ENCODE measurements at regions not wholly inside any gene's neighbourhood (a gene's known extent, or its start where the extent isn't known, plus 50 kb on each side); places are given as distances from the start of the nearest gene placed in this dataset.

DNA sequence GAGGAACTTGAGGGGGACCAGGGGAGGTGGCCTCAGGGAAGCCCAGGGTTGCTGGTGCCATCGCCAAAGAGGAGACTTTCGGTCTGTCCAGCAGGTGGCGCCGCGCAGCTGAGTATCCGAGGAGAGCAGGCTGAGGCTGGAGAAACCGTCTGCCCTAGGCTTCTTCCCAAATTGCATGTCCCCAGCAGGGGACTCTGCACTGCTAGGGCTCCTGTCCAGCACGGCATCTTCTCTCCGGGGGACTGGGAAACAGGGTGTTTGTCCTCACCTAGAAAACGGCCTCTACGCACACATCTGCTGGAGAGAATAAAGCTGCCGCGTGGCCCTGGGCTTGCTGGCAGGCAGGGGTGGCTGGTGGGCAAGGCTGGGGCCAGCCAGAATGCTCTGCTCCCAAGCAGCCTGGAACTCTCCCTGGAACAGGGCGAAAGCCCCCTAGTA is 161.9 kb downstream of the SH2D4B start:
- H3K36me3 ChIP-seq (ENCODE audit: control insufficient read depth, insufficient read depth, low read length), result no peaks in the 10 kb centered on the region
- WGBS, 2 experiments (ENCODE audit: extremely low coverage in 2 of 2, insufficient read length in 1 of 2), result 7% methylated on average over 2 of the region's 14 CpGs; no CpG with 5 or more reads in 1 of the 2 experiments
- no peak overlapping the region for H3K4me2 ChIP-seq (ENCODE audit: low read depth, low read length)
- no peaks in the 10 kb centered on the region for H3K4me1 ChIP-seq (ENCODE audit: control insufficient read depth, insufficient read depth, low read length)
- no peak overlapping the region for H2BK20ac ChIP-seq (ENCODE audit: low read depth, low read length)
- dilution Hi-C loops (cut with HindIII; ENCODE audit: low sequenced_read_pairs, unreplicated experiment), result no loop called here
- no peak overlapping the region for H2BK15ac ChIP-seq (ENCODE audit: low read depth, low read length)
- no peaks in the 10 kb centered on the region for H3K9me3 ChIP-seq (ENCODE audit: control insufficient read depth, insufficient read depth, low read length)
- H3K4me3 ChIP-seq (ENCODE audit: insufficient read depth, low read depth, low read length), result no peak overlapping the region
- H4K20me1 ChIP-seq (ENCODE audit: insufficient read depth, low read length), result no peaks in the 10 kb centered on the region
- no peak overlapping the region for H4K8ac ChIP-seq (ENCODE audit: low read depth in 2 of 2, low read length in 2 of 2)
- no peak overlapping the region for H2BK5ac ChIP-seq (ENCODE audit: low read depth, low read length, poor library complexity, severe bottlenecking)
- H4K5ac ChIP-seq (ENCODE audit: low read depth, low read length), result no peak overlapping the region
- peak overlapping the region; percentile 55 for H2AFZ ChIP-seq (replicated peaks; ENCODE audit: low read length, poor library complexity)
- POLR2A ChIA-PET (ENCODE audit: unreplicated experiment), result no interaction called here
- H3K9me1 ChIP-seq (ENCODE audit: insufficient read depth, low read length), result no peaks in the 10 kb centered on the region
- no peak overlapping the region for H4K91ac ChIP-seq (ENCODE audit: insufficient read depth, low read depth, low read length)
- H3K27me3 ChIP-seq (ENCODE audit: control insufficient read depth, insufficient read depth, low read length), result no peaks in the 10 kb centered on the region
- CTCF ChIA-PET, result interaction anchor here (0.6 to 1.3 kb wide), 3 partner anchors 14 to 259 kb away, joined by 3 to 4 read pairs (median 3); no protein-coding TSS in a partner anchor
- in situ Hi-C loops (cut with MboI; ENCODE audit: low sequenced_read_pairs), result no loop called here
- ATAC-seq (ENCODE audit: low read depth), result peak; percentile 98
- BruUV-seq (replicated peaks), result no TSS peak
- no peak overlapping the region for H2AK9ac ChIP-seq (replicated peaks; ENCODE audit: low read depth, low read length, poor library complexity)
- H3K9ac ChIP-seq (ENCODE audit: low read depth, low read length), result no peak overlapping the region
- H3K18ac ChIP-seq (ENCODE audit: low read depth, low read length), result no peak overlapping the region
- no peak overlapping the region for H3K27ac ChIP-seq (ENCODE audit: insufficient read depth, low read length)
- H3K14ac ChIP-seq (replicated peaks; ENCODE audit: low read depth, low read length), result no peak overlapping the region
- TF ChIP-seq USF2 (IDR thresholded peaks at IDR 0.05; ENCODE audit: low read depth, low read length), result no peak
- no peak for TF ChIP-seq FOS (IDR thresholded peaks at IDR 0.05; ENCODE audit: low read depth, low read length)
- TF ChIP-seq MXI1 (IDR thresholded peaks at IDR 0.05; ENCODE audit: borderline replicate concordance, low read depth, low read length), result no peak
- peak; percentile 62 for TF ChIP-seq RAD21 (IDR thresholded peaks at IDR 0.05; ENCODE audit: low read length)
- peak; percentile 64 for TF ChIP-seq SMC3 (IDR thresholded peaks at IDR 0.05; ENCODE audit: low read depth, low read length)
- TF ChIP-seq CTCF (conservative IDR thresholded peaks at IDR 0.05; ENCODE audit: low read depth, low read length), result peak; percentile 71
- H3K4ac ChIP-seq (ENCODE audit: low read depth, low read length), result no peak overlapping the region
- peak; percentile 50 for DNase-seq
- intact Hi-C loops (cut with micrococcal nuclease), result loop anchor here (1.0 to 2.0 kb wide), 3 partner anchors 226 to 320 kb away; no protein-coding TSS in a partner anchor
- no peak overlapping the region for H3K56ac ChIP-seq (ENCODE audit: extremely low read depth, insufficient read depth, low read length)
- no peak overlapping the region for H3K23ac ChIP-seq (ENCODE audit: low read depth, low read length)
- no peak overlapping the region for H2BK120ac ChIP-seq (ENCODE audit: low read depth, low read length)
- H3K79me1 ChIP-seq (ENCODE audit: low read depth in 1 of 2, low read length in 2 of 2), result no peaks in the 10 kb centered on the region
- H2AK5ac ChIP-seq (ENCODE audit: low read depth, low read length), result no peak overlapping the region

Data from IMR-90 (cell line).